ELF-1 (cell line): ENCODE measurements at regions not wholly inside any gene's neighbourhood (a gene's known extent, or its start where the extent isn't known, plus 50 kb on each side); places are given as distances from the start of the nearest gene placed in this dataset.
"Not testable (repeated sequence)": the region's sequence is repeated elsewhere in the genome, so short reads cannot be mapped to it uniquely, and the experiment has no call there.

Source experiments
- DNase-seq: peaks from one replicate; pipeline ENCODE4 v3.0.0-alpha.2; 2016; ENCODE audit warnings: low read depth, low spot score

GRCh38 chr20:30386099-30386498 lies 871.4 kb upstream of the DEFB115 start:
- not testable (repeated sequence) for DNase-seq

- not testable (repeated sequence) for DNase-seq
These were observed 869.6 kb upstream of the DEFB115 start for GRCh38 chr20:30387823-30388222.

- DNase-seq, result not testable (repeated sequence)
These were observed 863.9 kb upstream of the DEFB115 start for GRCh38 chr20:30393523-30393922.

- DNase-seq, result not testable (repeated sequence)
These were observed 860.4 kb upstream of the DEFB115 start for GRCh38 chr20:30397111-30397510.

- DNase-seq, result not testable (repeated sequence)
These were observed 852.4 kb upstream of the DEFB115 start for GRCh38 chr20:30405061-30405460.

GRCh38 chr20:30405585-30405984 lies 851.9 kb upstream of the DEFB115 start:
- DNase-seq, result not testable (repeated sequence)

- DNase-seq, result not testable (repeated sequence)
These were observed 851.1 kb upstream of the DEFB115 start for GRCh38 chr20:30406370-30406769.

- DNase-seq, result no peak
These were observed 844.5 kb upstream of the DEFB115 start for GRCh38 chr20:30412972-30413371.

GRCh38 chr20:30417387-30417786 lies 840.1 kb upstream of the DEFB115 start:
- not testable (repeated sequence) for DNase-seq

- not testable (repeated sequence) for DNase-seq
These were observed 839.1 kb upstream of the DEFB115 start for GRCh38 chr20:30418378-30418777.

GRCh38 chr20:30419466-30419865 lies 838.0 kb upstream of the DEFB115 start:
- DNase-seq, result peak; percentile 3

- DNase-seq, result peak; percentile 51
These were observed 837.5 kb upstream of the DEFB115 start for GRCh38 chr20:30419871-30420420.
